HG03060 (cell line): ENCODE measurements at regions not wholly inside any gene's neighbourhood (a gene's known extent, or its start where the extent isn't known, plus 50 kb on each side); places are given as distances from the start of the nearest gene placed in this dataset.

Experiments used
- ATAC-seq: cut with Tn5 transposase; IDR thresholded peaks from one replicate; pipeline ENCODE4 v1.9.1; 2021; ENCODE audit warnings: low read depth, moderate number of reproducible peaks; ENCODE audit not compliant: unreplicated experiment

- no peak for ATAC-seq
Observed at GRCh38 chr4:24637173-24637572, 52.8 kb upstream of the DHX15 start.

DNA sequence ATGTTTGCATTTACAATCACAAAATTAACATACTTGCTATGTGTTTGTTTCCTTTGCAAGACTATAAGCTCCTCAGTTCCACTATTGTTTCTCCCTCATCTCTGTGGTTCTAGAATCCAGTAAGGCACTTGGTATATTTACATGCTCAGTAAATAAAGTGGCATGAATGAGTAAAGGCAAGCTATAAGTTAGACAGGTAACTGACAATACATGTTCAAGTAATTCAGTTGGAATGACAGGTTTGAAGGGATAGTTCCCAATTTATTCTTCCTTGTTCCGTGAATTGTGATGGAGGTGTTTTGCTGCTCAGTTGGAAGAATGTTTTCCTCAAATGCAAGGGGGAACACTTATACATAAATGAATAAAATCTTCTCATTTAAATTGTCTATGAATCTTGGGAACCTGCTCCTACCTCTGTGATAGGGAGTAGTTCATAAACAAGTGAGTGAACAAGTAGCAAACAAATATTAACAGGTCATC, 54.1 kb upstream of the DHX15 start:
- ATAC-seq = no peak

DNA sequence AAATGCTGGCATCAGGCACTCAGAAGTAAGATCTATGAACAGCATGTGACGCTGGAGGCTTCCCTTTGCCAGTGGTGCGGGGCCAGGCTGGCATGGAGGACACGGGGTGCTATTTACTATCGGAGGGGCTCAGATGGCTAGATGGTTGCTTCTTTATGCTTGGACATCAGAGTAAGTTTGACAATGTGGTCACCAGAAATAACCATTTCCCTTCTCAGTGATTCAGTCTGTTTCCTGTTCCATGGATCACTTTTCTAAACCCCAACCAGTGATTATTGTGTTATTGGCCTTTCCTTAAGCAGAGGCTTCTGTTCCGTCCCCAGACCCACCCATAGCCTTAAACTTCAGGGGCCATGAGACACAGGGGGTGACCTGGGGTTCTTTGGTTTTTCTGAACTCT, 55.4 kb upstream of the DHX15 start:
- no peak for ATAC-seq

DNA sequence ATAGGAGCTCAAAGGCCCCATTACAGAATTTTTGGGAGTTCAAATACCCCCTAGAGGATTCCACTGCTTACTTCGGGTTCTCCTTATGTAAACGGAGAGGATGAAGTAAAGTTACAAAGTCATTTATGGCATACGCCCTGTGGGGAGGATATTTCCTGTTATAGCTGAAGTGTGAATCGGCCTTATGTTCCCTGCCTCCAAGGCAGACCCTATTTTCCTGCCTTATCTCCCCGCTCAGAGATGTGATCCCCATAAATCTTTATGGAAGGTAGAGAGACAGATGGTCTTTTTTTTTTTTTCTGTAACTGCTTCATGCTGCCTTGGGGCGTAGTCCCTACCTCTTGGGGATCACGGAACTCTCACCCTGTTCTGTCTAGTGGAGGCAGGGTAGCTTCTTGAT, 56.0 kb upstream of the DHX15 start:
- ATAC-seq = no peak

DNA sequence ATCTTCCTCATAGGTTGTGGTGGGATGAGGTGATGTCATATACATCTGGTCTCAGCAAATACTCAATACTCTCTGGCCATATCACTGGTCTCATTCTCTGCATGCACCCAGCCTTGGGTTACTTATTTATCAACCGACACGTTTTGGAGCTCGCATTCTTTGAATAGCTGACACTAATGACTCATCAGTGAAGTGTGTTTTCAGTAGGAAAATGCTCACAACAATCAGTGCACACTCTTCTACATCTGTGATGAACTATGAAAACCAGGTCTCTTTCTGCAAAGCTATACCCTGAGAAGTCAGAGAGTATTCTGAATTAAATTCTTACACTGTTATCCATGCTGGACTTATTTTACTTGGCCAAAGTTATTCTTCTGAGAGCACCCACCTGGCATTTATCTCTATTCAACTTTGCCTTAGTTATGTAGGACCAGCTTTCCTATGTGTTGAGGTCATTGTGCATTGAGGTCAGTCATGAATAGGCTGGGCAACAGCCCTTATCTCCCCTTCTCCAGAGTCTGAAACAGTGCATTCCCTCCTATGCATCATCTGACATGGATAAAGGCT, 58.7 kb upstream of the DHX15 start:
- ATAC-seq = no peak

- ATAC-seq = no peak
Observed at GRCh38 chr4:24643774-24644520, 59.6 kb upstream of the DHX15 start.

- ATAC-seq = no peak
Observed at GRCh38 chr4:24644983-24645764, 60.8 kb upstream of the DHX15 start.

GRCh38 chr4:24645765-24646550, 61.6 kb upstream of the DHX15 start:
- ATAC-seq = no peak

DNA sequence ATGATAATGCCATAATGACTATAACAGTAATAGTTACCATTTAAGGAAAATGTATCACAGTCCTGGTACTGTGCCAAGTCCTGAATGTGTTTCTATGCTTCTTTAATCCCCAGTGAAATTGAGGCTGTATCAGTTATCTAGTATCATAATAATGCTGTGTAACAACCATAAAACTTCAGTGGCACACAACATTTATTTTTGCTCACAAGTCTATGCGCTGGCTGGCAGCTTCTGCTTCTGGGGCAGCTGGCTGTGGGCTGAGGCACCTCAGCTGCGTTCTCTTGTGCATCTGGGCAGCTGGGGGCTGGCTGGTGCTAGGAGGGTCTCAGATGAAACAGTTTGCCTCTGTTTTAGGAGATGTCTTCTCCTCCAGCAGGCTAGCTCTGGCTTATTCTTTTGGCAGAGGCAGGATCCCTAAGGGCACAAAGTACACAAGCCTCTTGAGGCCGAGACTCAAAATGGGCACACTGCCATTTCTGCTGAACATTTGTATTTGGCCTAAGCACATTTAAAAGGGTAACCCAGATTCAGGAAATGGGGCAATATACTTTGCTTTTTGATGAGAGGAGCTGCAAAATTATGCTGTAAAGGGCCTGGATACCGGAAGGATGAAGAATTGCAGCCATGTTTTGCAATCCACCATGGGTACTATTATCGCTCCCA, 62.6 kb upstream of the DHX15 start:
- no peak for ATAC-seq

- ATAC-seq = no peak
Observed at GRCh38 chr4:24650849-24651640, 66.7 kb upstream of the DHX15 start.

GRCh38 chr4:24655326-24655725, 71.0 kb upstream of the DHX15 start:
- ATAC-seq = no peak

DNA sequence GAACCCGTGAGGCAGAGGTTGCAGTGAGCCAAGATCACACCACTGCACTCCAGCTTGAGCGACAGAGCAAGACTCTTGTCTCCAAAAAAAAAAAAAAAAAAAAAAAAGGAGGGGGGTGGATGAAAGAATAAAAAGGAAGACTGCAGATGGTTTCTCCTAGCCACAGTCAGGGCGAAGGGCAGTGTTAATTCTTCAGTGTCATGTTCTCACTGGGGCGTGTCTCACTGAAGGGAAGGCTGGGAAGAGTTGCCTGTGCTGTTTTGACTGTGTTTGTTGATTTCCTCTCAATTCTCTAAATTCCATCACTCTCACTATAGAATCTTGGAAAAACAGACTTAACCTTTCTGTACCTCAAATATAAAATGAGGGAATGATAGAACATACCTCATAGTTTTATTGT, 71.6 kb upstream of the DHX15 start:
- ATAC-seq = no peak

- no peak for ATAC-seq
Observed at GRCh38 chr4:24656906-24657305, 72.6 kb upstream of the DHX15 start.

GRCh38 chr4:24657768-24658617, 73.6 kb upstream of the DHX15 start:
- peak; percentile 98 for ATAC-seq

DNA sequence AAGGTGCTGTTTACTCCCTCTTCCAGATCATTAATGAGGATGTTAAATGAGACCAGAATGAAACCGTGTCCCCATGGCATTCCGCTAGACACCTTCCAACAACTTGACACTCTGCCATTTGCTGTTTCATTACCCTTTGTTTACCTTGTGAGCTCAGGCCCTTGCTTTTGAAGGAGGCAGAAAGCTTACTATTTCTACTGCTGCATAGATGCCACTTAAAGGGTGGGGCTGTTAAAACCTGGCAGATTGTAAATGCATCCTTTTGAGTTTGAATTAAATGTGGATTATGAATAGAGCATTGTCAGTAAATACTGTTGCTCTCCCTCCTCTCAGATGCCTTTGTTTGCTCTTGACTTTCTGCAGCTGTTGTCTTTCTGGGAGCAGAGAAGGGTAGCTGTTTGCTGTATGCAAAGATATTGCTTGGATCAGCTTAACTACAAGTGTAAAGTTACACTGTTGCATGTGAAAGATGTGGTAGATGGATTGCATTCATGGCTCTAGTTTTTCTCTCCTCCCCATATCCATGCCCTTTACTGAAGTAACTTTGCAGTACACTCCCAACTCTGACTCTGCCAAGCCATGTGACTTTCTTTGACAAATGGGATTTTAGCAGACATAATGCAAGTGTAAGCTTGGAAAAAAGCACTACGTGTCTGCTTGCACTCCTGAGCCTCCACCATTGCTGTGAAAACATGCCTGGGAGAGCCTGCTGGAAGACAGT, 75.0 kb upstream of the DHX15 start:
- no peak for ATAC-seq

DNA sequence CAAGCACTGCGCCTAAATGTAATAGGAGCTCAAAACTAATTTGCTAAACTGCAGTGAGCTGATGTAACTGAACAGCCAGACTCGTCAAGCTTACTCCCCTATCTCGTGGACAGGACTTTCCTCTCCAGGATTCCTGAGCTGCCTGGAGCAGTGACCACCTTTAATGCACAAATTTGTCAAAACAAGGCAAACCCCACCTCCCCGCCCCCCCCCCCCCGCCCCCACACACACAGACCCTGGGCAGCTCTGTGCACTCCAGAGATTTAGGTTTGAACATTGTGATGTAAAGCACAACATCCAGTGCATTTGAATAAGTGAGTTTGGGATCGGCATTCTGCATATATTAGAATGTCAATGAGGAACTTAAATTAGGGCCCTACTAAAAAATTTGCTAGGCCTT, 77.7 kb upstream of the DHX15 start:
- ATAC-seq = no peak

GRCh38 chr4:24662542-24662941, 78.2 kb upstream of the DHX15 start:
- ATAC-seq = no peak

DNA sequence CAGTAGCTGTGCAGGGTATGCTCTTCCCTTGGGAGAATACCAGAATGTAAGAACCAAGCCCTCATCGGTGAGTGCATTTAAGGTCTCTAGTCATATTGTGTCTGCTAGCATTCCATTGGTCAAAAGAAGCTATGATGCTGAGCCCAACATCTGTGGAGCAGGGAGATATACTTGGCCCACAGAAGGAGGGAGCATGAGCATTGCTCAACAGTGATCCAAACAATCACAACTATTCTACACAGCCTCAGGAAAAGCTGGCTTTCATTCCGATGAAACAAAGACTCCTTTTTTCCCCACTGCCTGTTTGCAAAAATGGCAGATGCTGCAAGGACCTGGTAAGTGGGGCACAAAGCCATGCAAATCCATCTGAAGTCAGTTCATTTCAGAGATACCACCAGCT, 80.6 kb upstream of the DHX15 start:
- no peak for ATAC-seq
